Epithelial cell of proximal tubule (primary cell): ENCODE measurements at regions not wholly inside any gene's neighbourhood (a gene's known extent, or its start where the extent isn't known, plus 50 kb on each side); places are given as distances from the start of the nearest gene placed in this dataset.
"Not testable (repeated sequence)": the region's sequence is repeated elsewhere in the genome, so short reads cannot be mapped to it uniquely, and the experiment has no call there.

Source experiments
- DNase-seq: peaks from one replicate; pipeline ENCODE4 v3.0.0-alpha.2; 2011; ENCODE audit warnings: low read depth
- H3K4me3 ChIP-seq: 2 replicates; pipeline ENCODE4 v1.5.1; 2011; ENCODE audit warnings: low read depth, mild to moderate bottlenecking, low read length
- CTCF ChIP-seq: conservative IDR thresholded peaks from 2 replicates; pipeline ENCODE4 v1.5.1; 2012; ENCODE audit warnings: low read depth, mild to moderate bottlenecking, low read length

- H3K4me3 ChIP-seq: no peak overlapping the region
- TF ChIP-seq CTCF: no peak
- no peak for DNase-seq
These were observed 139.6 kb upstream of the NEBL start for GRCh38 chr10:21036757-21037156.

DNA sequence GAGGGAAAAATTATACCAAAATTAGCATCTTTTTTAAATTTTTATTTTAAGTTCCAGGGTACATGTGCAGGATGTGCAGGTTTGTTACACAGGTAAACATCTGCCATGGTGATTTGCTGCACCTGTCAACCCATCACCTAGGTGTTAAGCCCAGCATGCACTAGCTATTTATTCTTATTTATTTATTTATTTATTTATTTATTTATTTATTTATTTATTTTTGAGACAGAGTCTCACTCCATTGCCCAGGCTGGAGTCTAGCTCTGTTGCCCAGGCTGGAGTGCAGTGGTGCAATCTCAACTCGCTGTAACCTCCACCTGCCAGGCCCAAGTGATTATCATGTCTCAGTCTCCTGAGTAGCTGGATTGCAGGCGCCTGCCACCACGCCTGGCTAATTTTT is 137.7 kb upstream of the NEBL start:
- not testable (repeated sequence) for H3K4me3 ChIP-seq, DNase-seq

DNA sequence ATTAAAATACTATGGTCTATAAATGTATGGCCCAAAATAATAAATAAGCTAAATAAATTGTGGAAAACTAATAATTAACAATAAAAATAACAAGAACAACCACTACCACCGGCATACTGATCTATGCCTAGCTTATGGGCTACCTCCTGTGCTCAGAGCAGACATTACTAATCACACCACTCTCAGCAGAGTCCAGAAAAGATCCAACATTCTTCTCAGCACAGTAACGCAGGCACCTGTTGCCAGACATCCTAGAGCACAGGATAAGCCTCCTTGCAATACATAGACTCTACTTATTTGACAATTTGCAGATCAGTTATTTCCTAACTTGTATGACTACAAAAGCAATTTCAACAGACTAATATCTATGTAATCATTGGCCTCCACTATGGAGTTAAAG is 137.1 kb upstream of the NEBL start:
- no peak overlapping the region for H3K4me3 ChIP-seq
- TF ChIP-seq CTCF: no peak
- no peak for DNase-seq

DNA sequence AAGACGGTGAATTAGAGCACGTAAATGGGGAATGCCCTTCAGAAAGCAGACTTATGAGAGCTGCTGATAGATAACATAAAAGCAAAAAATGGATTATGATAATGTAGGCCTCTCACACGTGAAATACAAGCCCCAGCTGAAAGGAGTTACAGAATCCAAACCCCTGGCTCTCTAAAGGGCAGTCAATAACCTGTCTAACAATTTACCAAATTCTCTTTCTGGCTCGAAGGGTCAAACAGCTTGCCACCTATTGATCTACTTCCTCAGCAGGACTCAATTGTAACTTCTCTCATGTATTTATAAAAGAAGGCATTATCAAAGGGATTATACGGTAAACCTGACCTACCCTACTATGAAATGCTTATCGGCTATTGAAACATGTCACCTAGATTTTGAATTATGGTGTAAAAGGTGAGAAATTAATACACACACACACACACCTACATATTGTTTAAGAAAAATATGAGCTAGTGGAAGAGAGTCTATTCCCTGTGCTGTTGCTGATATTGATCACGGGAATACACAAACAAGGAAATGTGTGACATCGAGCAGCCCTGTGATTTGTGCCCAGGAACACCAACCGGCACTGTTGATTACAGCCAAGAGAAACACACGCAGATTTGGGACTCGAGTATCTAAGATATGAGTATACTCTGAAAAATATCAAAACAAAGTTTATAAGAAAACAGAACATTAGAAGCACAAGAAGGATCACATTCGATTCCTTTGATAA is 135.6 kb upstream of the NEBL start:
- no peak for TF ChIP-seq CTCF
- DNase-seq: no peak
- no peak overlapping the region for H3K4me3 ChIP-seq

- no peak for TF ChIP-seq CTCF
- DNase-seq: no peak
These were observed 134.2 kb upstream of the NEBL start for GRCh38 chr10:21031232-21031795.

DNA sequence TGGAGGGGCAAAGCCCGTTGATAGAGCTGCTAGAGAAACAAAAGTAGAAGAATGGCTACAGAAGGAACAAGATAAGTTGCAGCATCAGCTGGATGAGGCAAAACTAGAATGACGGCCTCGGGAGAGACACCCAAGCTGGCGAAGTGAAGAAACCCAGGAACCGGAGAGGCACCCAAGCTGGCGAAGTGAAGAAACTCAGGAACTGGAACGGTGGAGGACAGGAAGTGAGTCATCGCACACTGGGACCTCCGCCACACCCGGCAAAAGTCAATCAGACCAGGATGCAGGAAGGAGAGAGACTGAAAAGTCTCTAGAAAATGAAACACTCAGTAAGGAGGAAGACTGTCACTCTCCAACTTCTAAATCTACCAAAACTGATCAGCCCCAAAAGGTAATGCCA is 133.0 kb upstream of the NEBL start:
- DNase-seq: no peak
- no peak overlapping the region for H3K4me3 ChIP-seq
- no peak for TF ChIP-seq CTCF

More at GRCh38 chr10:21031232-21031795, 134.2 kb upstream of the NEBL start:
- no peak overlapping the region for H3K4me3 ChIP-seq

DNA sequence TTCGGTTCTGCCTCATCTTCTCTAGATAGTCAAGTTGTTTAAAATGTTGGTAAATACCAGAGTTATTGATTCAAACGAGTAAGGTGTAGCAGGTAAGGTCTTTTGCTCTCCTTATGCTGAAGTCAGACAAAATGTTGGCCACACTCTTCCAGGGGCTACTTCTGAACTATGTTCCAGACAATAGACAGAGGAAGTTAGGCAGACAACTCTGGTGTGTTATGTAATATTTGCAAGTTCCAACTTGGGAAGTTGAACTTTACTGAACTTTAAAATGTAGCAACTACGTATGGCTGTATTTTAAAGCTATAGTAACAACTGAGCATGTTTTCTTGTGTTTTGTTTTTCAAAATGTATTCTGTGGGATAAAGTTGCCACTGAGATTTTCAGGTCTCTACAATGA is 125.7 kb upstream of the NEBL start:
- no peak for DNase-seq
- no peak for TF ChIP-seq CTCF
- H3K4me3 ChIP-seq: no peak overlapping the region
